Ovary (tissue), 3 donors: ENCODE measurements at regions not wholly inside any gene's neighbourhood (a gene's known extent, or its start where the extent isn't known, plus 50 kb on each side); places are given as distances from the start of the nearest gene placed in this dataset.

Experiments used
- EP300 ChIP-seq: sonication (generic); formaldehyde crosslinking; IDR thresholded peaks from one replicate; pipeline ENCODE4 v1.6.1; 2017; ENCODE audit warnings: antibody characterized with exemption
- POLR2A ChIP-seq: fragments of 450-650 bp; IDR thresholded peaks from one replicate; pipeline ENCODE4 v1.6.1; 2017; ENCODE audit warnings: antibody characterized with exemption, mild to moderate bottlenecking, moderate library complexity
- TF ChIP-seq, protein P1 (sequence below), 3 donors: fragments of 450-650 bp in 2 of 3; fragments of 200-600 bp in 1 of 3; IDR thresholded peaks; one replicate each; pipeline versions ENCODE4 v1.5.1 to v1.8.0; 2016 to 2022; ENCODE audit warnings: antibody characterized with exemption in 3 of 3, mild to moderate bottlenecking in 1 of 3
- donor health status: DM: no; HTN: no; CAD: no.

DNA sequence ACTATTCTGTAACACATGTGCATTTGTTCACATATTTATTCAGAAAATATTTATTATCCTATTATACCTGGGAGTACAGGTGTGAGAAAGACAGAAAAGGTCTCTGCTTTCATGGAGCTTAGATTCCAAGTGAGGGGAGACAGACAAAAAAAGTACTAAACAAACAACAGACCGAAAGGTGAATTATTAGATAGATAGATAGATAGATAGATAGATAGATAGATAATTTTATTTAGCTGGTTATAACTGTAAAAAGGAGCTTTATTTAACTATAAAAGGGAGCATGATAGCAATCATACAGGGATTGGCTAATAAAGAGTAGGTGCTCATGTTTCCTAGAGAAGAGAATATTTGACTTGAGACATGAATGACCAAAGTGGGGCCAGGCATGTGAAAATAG, 119.4 kb downstream of the TNFSF18 start:
- TF ChIP-seq, protein P1, sequence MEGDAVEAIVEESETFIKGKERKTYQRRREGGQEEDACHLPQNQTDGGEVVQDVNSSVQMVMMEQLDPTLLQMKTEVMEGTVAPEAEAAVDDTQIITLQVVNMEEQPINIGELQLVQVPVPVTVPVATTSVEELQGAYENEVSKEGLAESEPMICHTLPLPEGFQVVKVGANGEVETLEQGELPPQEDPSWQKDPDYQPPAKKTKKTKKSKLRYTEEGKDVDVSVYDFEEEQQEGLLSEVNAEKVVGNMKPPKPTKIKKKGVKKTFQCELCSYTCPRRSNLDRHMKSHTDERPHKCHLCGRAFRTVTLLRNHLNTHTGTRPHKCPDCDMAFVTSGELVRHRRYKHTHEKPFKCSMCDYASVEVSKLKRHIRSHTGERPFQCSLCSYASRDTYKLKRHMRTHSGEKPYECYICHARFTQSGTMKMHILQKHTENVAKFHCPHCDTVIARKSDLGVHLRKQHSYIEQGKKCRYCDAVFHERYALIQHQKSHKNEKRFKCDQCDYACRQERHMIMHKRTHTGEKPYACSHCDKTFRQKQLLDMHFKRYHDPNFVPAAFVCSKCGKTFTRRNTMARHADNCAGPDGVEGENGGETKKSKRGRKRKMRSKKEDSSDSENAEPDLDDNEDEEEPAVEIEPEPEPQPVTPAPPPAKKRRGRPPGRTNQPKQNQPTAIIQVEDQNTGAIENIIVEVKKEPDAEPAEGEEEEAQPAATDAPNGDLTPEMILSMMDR (IDR thresholded peaks at IDR 0.05), result no peak
- no peak for TF ChIP-seq POLR2A
- no peak for TF ChIP-seq EP300
